Fibroblast of lung (primary cell): ENCODE measurements at regions not wholly inside any gene's neighbourhood (a gene's known extent, or its start where the extent isn't known, plus 50 kb on each side); places are given as distances from the start of the nearest gene placed in this dataset.

ENCODE experiments used
- DNase-seq, 2 donors: peaks; one replicate each; pipeline versions ENCODE4 v3.0.0 to v3.0.0-alpha.2; 2010; ENCODE audit warnings: low read depth in 2 of 2
- H2AFZ ChIP-seq: 2 replicates; pipeline ENCODE4 v1.5.1; 2012; ENCODE audit warnings: low read length, control low read depth, inconsistent platforms
- H3K27ac ChIP-seq: 2 replicates; pipeline ENCODE4 v1.5.1; 2011; ENCODE audit warnings: low read length, control low read depth; ENCODE audit not compliant: insufficient read depth
- H3K27me3 ChIP-seq: 2 replicates; pipeline ENCODE4 v1.5.1; 2011; ENCODE audit warnings: mild to moderate bottlenecking, low read length; ENCODE audit not compliant: control insufficient read depth, insufficient read depth
- H3K36me3 ChIP-seq: 2 replicates; pipeline ENCODE4 v1.5.1; 2011; ENCODE audit warnings: low read length; ENCODE audit not compliant: control insufficient read depth, insufficient read depth
- H3K4me1 ChIP-seq: 2 replicates; pipeline ENCODE4 v1.5.1; 2011; ENCODE audit warnings: low read length; ENCODE audit not compliant: control insufficient read depth, insufficient read depth; ENCODE audit errors: extremely low read depth
- H3K4me2 ChIP-seq: 2 replicates; pipeline ENCODE4 v1.5.1; 2011; ENCODE audit warnings: low read length, control low read depth; ENCODE audit not compliant: insufficient read depth; ENCODE audit errors: extremely low read depth
- H3K4me3 ChIP-seq, 4 experiments: fragments of 200-600 bp in 1 of 4; sonication (generic) in 1 of 4; replicated peaks in 1 of 4; 2 replicates each; pipeline ENCODE4 v1.5.1; 2011 to 2016; ENCODE audit warnings: low read length in 4 of 4, low read depth in 3 of 4, mild to moderate bottlenecking in 3 of 4, control low read depth in 2 of 4, inconsistent platforms in 1 of 4, mixed read lengths in 1 of 4; ENCODE audit not compliant: insufficient read depth in 1 of 4; ENCODE audit errors: control extremely low read depth in 1 of 4
- H3K79me2 ChIP-seq: 2 replicates; pipeline ENCODE4 v1.5.1; 2012; ENCODE audit warnings: mild to moderate bottlenecking, low read length, inconsistent platforms; ENCODE audit not compliant: control insufficient read depth, insufficient read depth
- H3K9ac ChIP-seq: 2 replicates; pipeline ENCODE4 v1.5.1; 2011; ENCODE audit warnings: mild to moderate bottlenecking, low read length, control low read depth; ENCODE audit not compliant: insufficient read depth
- H3K9me3 ChIP-seq: 2 replicates; pipeline ENCODE4 v1.5.1; 2012; ENCODE audit warnings: low read depth, low read length; ENCODE audit not compliant: control insufficient read depth, insufficient read depth
- H4K20me1 ChIP-seq: 2 replicates; pipeline ENCODE4 v1.5.1; 2011; ENCODE audit warnings: low read length; ENCODE audit not compliant: control insufficient read depth, insufficient read depth; ENCODE audit errors: extremely low read depth
- CTCF ChIP-seq, 2 donors: IDR thresholded peaks in 1 of 2; conservative IDR thresholded peaks in 1 of 2; 1 replicate in 1 of 2; 2 replicates in 1 of 2; pipeline ENCODE4 v1.5.1; 2011 to 2012; ENCODE audit warnings: low read length in 2 of 2, control low read depth in 1 of 2, inconsistent platforms in 1 of 2, low read depth in 1 of 2, mild to moderate bottlenecking in 1 of 2
- EZH2 ChIP-seq: IDR thresholded peaks from 2 replicates; pipeline ENCODE4 v1.5.1; 2012; ENCODE audit warnings: low read length, control low read depth, mild to moderate bottlenecking; ENCODE audit errors: missing control alignments

GRCh38 chr6:164911873-164912580, 397.4 kb downstream of the C6orf118 start:
- H3K36me3 ChIP-seq = no peaks in the 10 kb centered on the region
- H3K27me3 ChIP-seq = no peaks in the 10 kb centered on the region
- DNase-seq = no peak
- H3K9me3 ChIP-seq = no peaks in the 10 kb centered on the region
- H3K4me2 ChIP-seq = no peak overlapping the region
- H2AFZ ChIP-seq = no peak overlapping the region
- H3K27ac ChIP-seq = no peak overlapping the region
- H3K79me2 ChIP-seq = no peaks in the 10 kb centered on the region
- no peak for TF ChIP-seq CTCF (conservative IDR thresholded peaks at IDR 0.05 in 1 of 2, IDR thresholded peaks at IDR 0.05 in 1 of 2; ENCODE audit: low read depth in 1 of 2, low read length in 2 of 2)
- TF ChIP-seq EZH2 = no peak
- H3K4me3 ChIP-seq = no peak overlapping the region
- H3K4me1 ChIP-seq = no peaks in the 10 kb centered on the region
- H3K9ac ChIP-seq = no peak overlapping the region
- H4K20me1 ChIP-seq = no peaks in the 10 kb centered on the region

- H3K36me3 ChIP-seq = no peaks in the 10 kb centered on the region
- H3K9me3 ChIP-seq = no peaks in the 10 kb centered on the region
- no peak overlapping the region for H2AFZ ChIP-seq
- H4K20me1 ChIP-seq = no peaks in the 10 kb centered on the region
- H3K4me1 ChIP-seq = no peaks in the 10 kb centered on the region
- DNase-seq = no peak
- H3K9ac ChIP-seq = no peak overlapping the region
- no peak overlapping the region for H3K27ac ChIP-seq
- H3K4me3 ChIP-seq = no peak overlapping the region
- H3K79me2 ChIP-seq = no peaks in the 10 kb centered on the region
- H3K4me2 ChIP-seq = no peak overlapping the region
- no peaks in the 10 kb centered on the region for H3K27me3 ChIP-seq
- TF ChIP-seq CTCF (conservative IDR thresholded peaks at IDR 0.05 in 1 of 2, IDR thresholded peaks at IDR 0.05 in 1 of 2; ENCODE audit: low read depth in 1 of 2, low read length in 2 of 2) = no peak
- TF ChIP-seq EZH2 = no peak
These were observed 398.3 kb downstream of the C6orf118 start for GRCh38 chr6:164911151-164911550.

- no peaks in the 10 kb centered on the region for H3K27me3 ChIP-seq
- H3K79me2 ChIP-seq = no peaks in the 10 kb centered on the region
- H3K4me3 ChIP-seq = no peak overlapping the region
- H3K36me3 ChIP-seq = no peaks in the 10 kb centered on the region
- no peaks in the 10 kb centered on the region for H4K20me1 ChIP-seq
- no peaks in the 10 kb centered on the region for H3K9me3 ChIP-seq
- no peak for DNase-seq
- H3K4me2 ChIP-seq = no peak overlapping the region
- TF ChIP-seq CTCF (conservative IDR thresholded peaks at IDR 0.05 in 1 of 2, IDR thresholded peaks at IDR 0.05 in 1 of 2; ENCODE audit: low read depth in 1 of 2, low read length in 2 of 2) (no peak), EZH2 (no peak)
- no peak overlapping the region for H3K27ac ChIP-seq
- H3K4me1 ChIP-seq = no peaks in the 10 kb centered on the region
- no peak overlapping the region for H2AFZ ChIP-seq
- no peak overlapping the region for H3K9ac ChIP-seq
These were observed 402.6 kb downstream of the C6orf118 start for GRCh38 chr6:164906766-164907165.
